Mesothelial cell of epicardium (in vitro differentiated cells): ENCODE measurements at regions not wholly inside any gene's neighbourhood (a gene's known extent, or its start where the extent isn't known, plus 50 kb on each side); places are given as distances from the start of the nearest gene placed in this dataset.

Experiments
- DNase-seq, 2 experiments: peaks; one replicate each; pipeline ENCODE4 v3.0.0; 2021; ENCODE audit warnings: low spot score in 2 of 2; ENCODE audit not compliant: unreplicated experiment in 2 of 2
- H3K27ac Mint-ChIP-seq: 2 replicates; pipeline ENCODE4 v1.8.0; 2021; ENCODE audit warnings: mixed read lengths
- H3K27me3 Mint-ChIP-seq: 2 replicates; pipeline ENCODE4 v1.8.0; 2021; ENCODE audit warnings: low read depth, mixed read lengths
- H3K36me3 Mint-ChIP-seq: 2 replicates; pipeline ENCODE4 v1.8.0; 2021; ENCODE audit warnings: mixed read lengths
- H3K4me1 Mint-ChIP-seq: 2 replicates; pipeline ENCODE4 v1.8.0; 2021; ENCODE audit warnings: mixed read lengths
- H3K4me3 Mint-ChIP-seq: 2 replicates; pipeline ENCODE4 v1.8.0; 2021; ENCODE audit warnings: mild to moderate bottlenecking, moderate library complexity, mixed read lengths
- H3K9me3 Mint-ChIP-seq: 2 replicates; pipeline ENCODE4 v1.8.0; 2021; ENCODE audit warnings: mixed read lengths
- TF ChIP-seq, protein P1 (sequence below): fragments of 200-600 bp; sonication (generic); IDR thresholded peaks from one replicate; pipeline ENCODE4 v1.5.0; 2021; ENCODE audit warnings: antibody characterized with exemption; ENCODE audit not compliant: unreplicated experiment

DNA sequence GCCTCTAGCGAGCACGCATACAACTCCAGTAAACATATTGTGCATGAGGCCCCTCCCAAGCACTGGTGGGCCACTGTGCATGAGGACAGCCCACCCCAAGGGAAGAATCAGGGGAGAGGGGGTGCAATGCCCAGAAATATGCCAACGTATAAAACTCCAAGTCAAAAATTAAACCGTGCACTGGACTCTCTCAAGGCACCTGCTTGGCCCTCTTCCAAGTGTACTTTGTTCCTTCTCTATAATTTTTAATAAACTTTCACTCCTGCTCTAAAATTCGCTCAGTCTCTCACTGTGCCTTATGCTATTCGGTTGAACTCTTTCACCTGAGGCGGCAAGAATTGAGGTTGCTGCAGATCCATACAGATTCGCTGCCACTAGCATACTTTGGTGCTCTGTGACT is 465.3 kb upstream of the TENM4 start:
- H3K4me1 Mint-ChIP-seq = no peaks in the 10 kb centered on the region
- H3K27ac Mint-ChIP-seq = no peak overlapping the region
- H3K9me3 Mint-ChIP-seq = no peaks in the 10 kb centered on the region
- DNase-seq = no peak
- H3K36me3 Mint-ChIP-seq = no peaks in the 10 kb centered on the region
- peaks cover 17% of the 10 kb centered on the region for H3K27me3 Mint-ChIP-seq
- TF ChIP-seq, protein P1, sequence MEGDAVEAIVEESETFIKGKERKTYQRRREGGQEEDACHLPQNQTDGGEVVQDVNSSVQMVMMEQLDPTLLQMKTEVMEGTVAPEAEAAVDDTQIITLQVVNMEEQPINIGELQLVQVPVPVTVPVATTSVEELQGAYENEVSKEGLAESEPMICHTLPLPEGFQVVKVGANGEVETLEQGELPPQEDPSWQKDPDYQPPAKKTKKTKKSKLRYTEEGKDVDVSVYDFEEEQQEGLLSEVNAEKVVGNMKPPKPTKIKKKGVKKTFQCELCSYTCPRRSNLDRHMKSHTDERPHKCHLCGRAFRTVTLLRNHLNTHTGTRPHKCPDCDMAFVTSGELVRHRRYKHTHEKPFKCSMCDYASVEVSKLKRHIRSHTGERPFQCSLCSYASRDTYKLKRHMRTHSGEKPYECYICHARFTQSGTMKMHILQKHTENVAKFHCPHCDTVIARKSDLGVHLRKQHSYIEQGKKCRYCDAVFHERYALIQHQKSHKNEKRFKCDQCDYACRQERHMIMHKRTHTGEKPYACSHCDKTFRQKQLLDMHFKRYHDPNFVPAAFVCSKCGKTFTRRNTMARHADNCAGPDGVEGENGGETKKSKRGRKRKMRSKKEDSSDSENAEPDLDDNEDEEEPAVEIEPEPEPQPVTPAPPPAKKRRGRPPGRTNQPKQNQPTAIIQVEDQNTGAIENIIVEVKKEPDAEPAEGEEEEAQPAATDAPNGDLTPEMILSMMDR = no peak
- H3K4me3 Mint-ChIP-seq = no peak overlapping the region

DNA sequence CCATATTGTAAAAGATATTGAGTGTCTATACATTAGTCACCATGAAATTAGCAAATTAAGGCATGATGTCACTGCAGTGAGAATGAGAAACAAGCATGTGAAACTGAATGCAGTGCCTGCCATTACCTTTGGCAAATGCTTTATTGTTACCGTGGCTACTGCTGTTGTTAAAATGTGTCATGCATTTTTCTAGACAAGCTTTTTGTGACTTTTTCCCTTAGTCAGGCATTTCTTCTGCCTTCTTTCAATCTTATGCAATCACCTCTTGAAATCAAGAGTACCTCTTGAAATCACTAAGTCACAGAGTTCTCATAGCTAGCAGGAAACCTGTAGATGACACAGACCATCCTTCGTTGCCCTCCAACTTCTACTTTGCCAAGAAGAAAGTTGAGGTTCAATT is 461.7 kb upstream of the TENM4 start:
- no peak overlapping the region for H3K27ac Mint-ChIP-seq
- TF ChIP-seq, protein P1 = no peak
- no peak for DNase-seq

DNA sequence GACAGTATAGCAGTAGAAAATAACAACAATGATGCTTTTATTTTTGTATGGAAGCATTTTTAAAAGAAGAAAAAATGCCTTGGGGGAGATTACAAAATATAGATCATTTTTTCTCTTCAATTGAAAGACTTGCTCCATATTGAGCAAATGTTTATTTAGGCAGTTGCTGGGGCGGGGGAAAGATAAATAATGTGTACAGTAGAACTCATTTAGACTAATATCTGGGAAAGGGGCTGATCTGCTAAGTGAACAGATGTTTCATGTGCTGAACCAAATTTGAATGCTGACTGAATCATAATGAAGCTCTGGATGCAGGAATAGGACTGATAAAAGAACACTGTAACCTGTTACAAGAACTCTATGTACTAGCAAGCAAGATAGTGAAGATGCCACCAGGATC is 457.1 kb upstream of the TENM4 start:
- no peak overlapping the region for H3K4me3 Mint-ChIP-seq
- H3K36me3 Mint-ChIP-seq = no peaks in the 10 kb centered on the region
- H3K9me3 Mint-ChIP-seq = peaks cover 5% of the 10 kb centered on the region
- no peak overlapping the region for H3K27ac Mint-ChIP-seq
- DNase-seq = no peak
- peaks cover 9% of the 10 kb centered on the region for H3K27me3 Mint-ChIP-seq
- no peaks in the 10 kb centered on the region for H3K4me1 Mint-ChIP-seq
- TF ChIP-seq, protein P1 = no peak

More for the DNA sequence above, 461.7 kb upstream of the TENM4 start:
- H3K4me1 Mint-ChIP-seq = no peaks in the 10 kb centered on the region
- H3K36me3 Mint-ChIP-seq = no peaks in the 10 kb centered on the region
- no peak overlapping the region for H3K4me3 Mint-ChIP-seq
- H3K9me3 Mint-ChIP-seq = no peaks in the 10 kb centered on the region
- peaks cover 2% of the 10 kb centered on the region for H3K27me3 Mint-ChIP-seq

DNA sequence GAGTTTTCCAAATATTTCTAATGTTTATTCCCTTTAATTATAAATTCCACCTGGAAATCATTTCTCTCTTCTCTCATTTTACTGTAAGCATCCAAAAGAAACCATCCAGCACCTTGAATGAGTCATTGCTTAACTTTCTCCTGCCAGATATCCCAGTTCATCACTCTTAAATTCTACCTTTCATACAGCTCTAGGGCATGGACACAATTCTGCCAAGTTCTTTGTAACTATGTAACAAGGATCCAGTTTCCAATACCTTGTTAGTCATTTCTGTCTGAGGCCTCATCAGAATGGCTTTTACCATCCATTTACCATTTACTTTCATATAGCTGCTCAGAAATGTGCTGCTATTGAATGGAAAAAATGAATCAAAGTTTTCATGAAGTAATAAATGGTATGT is 455.4 kb upstream of the TENM4 start:
- H3K36me3 Mint-ChIP-seq = no peaks in the 10 kb centered on the region
- TF ChIP-seq, protein P1 = no peak
- H3K4me1 Mint-ChIP-seq = no peaks in the 10 kb centered on the region
- peaks cover 19% of the 10 kb centered on the region for H3K27me3 Mint-ChIP-seq
- H3K27ac Mint-ChIP-seq = no peak overlapping the region
- H3K4me3 Mint-ChIP-seq = no peak overlapping the region
- peaks cover 5% of the 10 kb centered on the region for H3K9me3 Mint-ChIP-seq
- DNase-seq = no peak

DNA sequence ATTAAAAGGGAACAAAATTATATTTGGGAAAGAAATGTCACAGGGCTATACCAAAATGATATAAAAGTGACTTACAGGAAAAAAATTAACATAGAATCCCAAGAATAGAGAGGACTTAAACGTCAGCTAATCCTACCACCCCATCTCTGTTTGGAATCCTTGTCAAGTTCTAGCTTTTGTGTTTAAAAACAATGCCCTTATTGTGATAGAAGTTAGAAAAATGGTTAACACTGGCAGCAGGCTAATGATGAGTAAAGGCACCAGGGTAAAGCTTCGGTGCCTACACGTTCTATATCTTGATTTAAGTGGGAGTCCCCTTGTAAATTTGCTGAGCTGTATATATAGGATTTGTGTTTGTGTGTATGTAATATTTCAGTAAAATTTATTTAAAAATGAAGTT is 453.3 kb upstream of the TENM4 start:
- TF ChIP-seq, protein P1 = no peak
- peaks cover 19% of the 10 kb centered on the region for H3K27me3 Mint-ChIP-seq
- H3K27ac Mint-ChIP-seq = no peak overlapping the region
- no peak overlapping the region for H3K4me3 Mint-ChIP-seq
- H3K36me3 Mint-ChIP-seq = no peaks in the 10 kb centered on the region
- peaks cover 5% of the 10 kb centered on the region for H3K9me3 Mint-ChIP-seq
- no peaks in the 10 kb centered on the region for H3K4me1 Mint-ChIP-seq
- no peak for DNase-seq

DNA sequence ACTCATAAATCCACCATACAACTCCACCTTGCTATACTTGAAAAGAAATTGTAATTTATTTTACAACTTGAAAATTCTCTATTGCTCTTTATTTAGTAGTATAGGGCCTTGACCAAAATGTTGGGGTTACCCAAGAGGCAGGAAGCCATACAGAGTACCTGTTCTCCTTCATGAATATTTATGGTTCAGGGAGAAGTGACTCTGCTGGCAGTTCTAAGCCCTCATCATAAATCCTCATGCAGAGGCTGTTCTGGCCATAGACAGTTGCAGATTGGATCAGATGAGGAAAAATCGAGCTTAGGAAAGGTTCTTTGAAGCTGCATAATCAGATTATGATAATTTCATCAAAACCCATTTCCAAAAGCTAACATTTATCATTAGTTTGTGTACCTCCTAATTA is 449.4 kb upstream of the TENM4 start:
- DNase-seq = no peak
- H3K27me3 Mint-ChIP-seq = peaks cover 33% of the 10 kb centered on the region
- no peak overlapping the region for H3K4me3 Mint-ChIP-seq
- H3K9me3 Mint-ChIP-seq = no peaks in the 10 kb centered on the region
- H3K27ac Mint-ChIP-seq = no peak overlapping the region
- TF ChIP-seq, protein P1 = no peak
- H3K4me1 Mint-ChIP-seq = no peaks in the 10 kb centered on the region
- no peaks in the 10 kb centered on the region for H3K36me3 Mint-ChIP-seq
